Tibial nerve (tissue), 4 donors: ENCODE measurements at regions not wholly inside any gene's neighbourhood (a gene's known extent, or its start where the extent isn't known, plus 50 kb on each side); places are given as distances from the start of the nearest gene placed in this dataset.

Experiments
- DNase-seq, 2 donors: peaks; one replicate each; pipeline ENCODE4 v3.0.0-alpha.2; 2019; ENCODE audit warnings: low spot score in 2 of 2
- H3K27ac ChIP-seq, 4 donors: fragments of 200-600 bp; sonication (generic) in 3 of 4; one replicate each; pipeline ENCODE4 v1.5.1; 2017 to 2019; ENCODE audit warnings: mild to moderate bottlenecking in 1 of 4
- H3K27me3 ChIP-seq, 2 donors: fragments of 200-600 bp; sonication (generic) in 1 of 2; one replicate each; pipeline versions ENCODE4 v1.5.1 to v1.6.0; 2017 to 2019
- H3K36me3 ChIP-seq, 3 donors: fragments of 200-600 bp; sonication (generic); one replicate each; pipeline ENCODE4 v1.5.1; 2018 to 2019
- H3K4me1 ChIP-seq, 4 donors: fragments of 200-600 bp; sonication (generic) in 3 of 4; one replicate each; pipeline ENCODE4 v1.5.1; 2017 to 2019
- H3K4me3 ChIP-seq, 4 donors: fragments of 200-600 bp; sonication (generic) in 3 of 4; one replicate each; pipeline ENCODE4 v1.5.1; 2017 to 2019; ENCODE audit warnings: mild to moderate bottlenecking in 1 of 4, moderate library complexity in 1 of 4
- H3K9me3 ChIP-seq, 4 donors: fragments of 200-600 bp; sonication (generic) in 3 of 4; one replicate each; pipeline ENCODE4 v1.5.1; 2017 to 2019
- CTCF ChIP-seq, 5 experiments: fragments of 200-600 bp in 3 of 5; fragments of 450-650 bp in 2 of 5; sonication (generic) in 3 of 5; IDR thresholded peaks; one replicate each; pipeline ENCODE4 v1.5.1; 2016 to 2019; ENCODE audit warnings: antibody characterized with exemption in 5 of 5, mild to moderate bottlenecking in 3 of 5, moderate library complexity in 2 of 5
- EP300 ChIP-seq, 2 donors: sonication (generic); formaldehyde crosslinking; IDR thresholded peaks; one replicate each; pipeline ENCODE4 v1.6.1; 2017; ENCODE audit warnings: antibody characterized with exemption in 2 of 2, mild to moderate bottlenecking in 1 of 2
- POLR2A ChIP-seq, 2 donors: fragments of 450-650 bp; IDR thresholded peaks; one replicate each; pipeline ENCODE4 v1.6.1; 2017; ENCODE audit warnings: antibody characterized with exemption in 2 of 2, mild to moderate bottlenecking in 2 of 2, moderate library complexity in 2 of 2
- WGBS, 2 donors: methylation state at CpG; one replicate each; pipeline ENCODE4 v1.1.5; 2018; 5-methylcytosine and 5-hydroxymethylcytosine counted together

GRCh38 chr6:15150207-15150606, 95.7 kb upstream of the JARID2 start:
- Histone ChIP-seq H3K4me1 (no peaks in the 10 kb centered on the region), H3K27me3 (no peaks in the 10 kb centered on the region), H3K4me3 (no peak overlapping the region), H3K27ac (no peak overlapping the region), H3K36me3 (no peaks in the 10 kb centered on the region), H3K9me3 (no peaks in the 10 kb centered on the region)
- no peak for DNase-seq
- 95 to 100% methylated on average over 2 of the region's 2 CpGs for WGBS, 2 donors
- TF ChIP-seq POLR2A (IDR thresholded peaks at IDR 0.05) (no peak), CTCF (IDR thresholded peaks at IDR 0.05) (no peak), EP300 (IDR thresholded peaks at IDR 0.05) (no peak)

- WGBS, 2 donors = 80 to 87% methylated on average over 2 of the region's 2 CpGs
- Histone ChIP-seq H3K27me3 (no peaks in the 10 kb centered on the region), H3K4me1 (no peaks in the 10 kb centered on the region), H3K9me3 (no peaks in the 10 kb centered on the region), H3K36me3 (no peaks in the 10 kb centered on the region), H3K27ac (no peak overlapping the region), H3K4me3 (no peak overlapping the region)
- DNase-seq = no peak
- TF ChIP-seq EP300 (IDR thresholded peaks at IDR 0.05) (no peak), CTCF (IDR thresholded peaks at IDR 0.05) (no peak), POLR2A (IDR thresholded peaks at IDR 0.05) (no peak)
These were observed 93.2 kb upstream of the JARID2 start for GRCh38 chr6:15152700-15153099.

GRCh38 chr6:15153191-15153590, 92.7 kb upstream of the JARID2 start:
- no peak for DNase-seq

GRCh38 chr6:15157479-15157878, 88.4 kb upstream of the JARID2 start:
- no peaks in the 10 kb centered on the region for H3K4me1 ChIP-seq
- no peaks in the 10 kb centered on the region for H3K27me3 ChIP-seq
- H3K36me3 ChIP-seq = no peaks in the 10 kb centered on the region
- TF ChIP-seq CTCF (IDR thresholded peaks at IDR 0.05) (no peak), EP300 (IDR thresholded peaks at IDR 0.05) (no peak), POLR2A (IDR thresholded peaks at IDR 0.05) (no peak)
- no peaks in the 10 kb centered on the region for H3K9me3 ChIP-seq
- H3K4me3 ChIP-seq = no peak overlapping the region
- no peak for DNase-seq
- H3K27ac ChIP-seq = no peak overlapping the region
- WGBS, 2 donors = 96 to 100% methylated on average over 2 of the region's 2 CpGs

More at GRCh38 chr6:15153191-15153590, 92.7 kb upstream of the JARID2 start:
- H3K27ac ChIP-seq = no peak overlapping the region
- whole genome bisulfite sequencing, 2 donors = 93 to 95% methylated on average over 7 of the region's 7 CpGs
- TF ChIP-seq EP300 (IDR thresholded peaks at IDR 0.05) = no peak
- no peak for TF ChIP-seq POLR2A (IDR thresholded peaks at IDR 0.05)
- no peak for TF ChIP-seq CTCF (IDR thresholded peaks at IDR 0.05)
- no peaks in the 10 kb centered on the region for H3K4me1 ChIP-seq
- H3K36me3 ChIP-seq = no peaks in the 10 kb centered on the region
- H3K27me3 ChIP-seq = no peaks in the 10 kb centered on the region
- H3K4me3 ChIP-seq = no peak overlapping the region
- no peaks in the 10 kb centered on the region for H3K9me3 ChIP-seq

- no peak for TF ChIP-seq POLR2A (IDR thresholded peaks at IDR 0.05)
- Histone ChIP-seq H3K27ac (no peak overlapping the region), H3K27me3 (no peaks in the 10 kb centered on the region), H3K9me3 (no peaks in the 10 kb centered on the region), H3K36me3 (no peaks in the 10 kb centered on the region), H3K4me1 (no peaks in the 10 kb centered on the region), H3K4me3 (no peak overlapping the region)
- WGBS, 2 donors = 92 to 94% methylated on average over 10 of the region's 10 CpGs
- DNase-seq = no peak
These were observed 86.8 kb upstream of the JARID2 start for GRCh38 chr6:15158821-15159619.
